IPS-20b (cell line): ENCODE measurements at regions not wholly inside any gene's neighbourhood (a gene's known extent, or its start where the extent isn't known, plus 50 kb on each side); places are given as distances from the start of the nearest gene placed in this dataset.
"Not testable (repeated sequence)": the region's sequence is repeated elsewhere in the genome, so short reads cannot be mapped to it uniquely, and the experiment has no call there.

Experiments used
- H3K27ac ChIP-seq: one replicate; pipeline ENCODE4 v1.5.1; 2013; ENCODE audit warnings: low read length
- H3K27me3 ChIP-seq: 2 replicates; pipeline ENCODE4 v1.6.1; 2013; ENCODE audit warnings: mild to moderate bottlenecking, low read length, inconsistent platforms; ENCODE audit not compliant: insufficient read depth
- H3K36me3 ChIP-seq: 2 replicates; pipeline ENCODE4 v1.6.1; 2013; ENCODE audit warnings: low read depth, mild to moderate bottlenecking, inconsistent platforms, low read length, moderate library complexity; ENCODE audit not compliant: insufficient read depth
- H3K4me1 ChIP-seq: 2 replicates; pipeline ENCODE4 v1.6.1; 2013; ENCODE audit warnings: mild to moderate bottlenecking, control low read depth, inconsistent platforms, low read length, moderate library complexity; ENCODE audit not compliant: insufficient read depth
- H3K4me3 ChIP-seq: 2 replicates; pipeline ENCODE4 v1.5.1; 2013; ENCODE audit warnings: mild to moderate bottlenecking, low read length, inconsistent platforms
- H3K9ac ChIP-seq: 2 replicates; pipeline ENCODE4 v1.6.1; 2013; ENCODE audit warnings: low read depth, mild to moderate bottlenecking, inconsistent platforms, low read length, moderate library complexity
- H3K9me3 ChIP-seq: 2 replicates; pipeline ENCODE4 v1.6.1; 2013; ENCODE audit warnings: mild to moderate bottlenecking, low read depth, low read length, inconsistent platforms; ENCODE audit not compliant: insufficient read depth

DNA sequence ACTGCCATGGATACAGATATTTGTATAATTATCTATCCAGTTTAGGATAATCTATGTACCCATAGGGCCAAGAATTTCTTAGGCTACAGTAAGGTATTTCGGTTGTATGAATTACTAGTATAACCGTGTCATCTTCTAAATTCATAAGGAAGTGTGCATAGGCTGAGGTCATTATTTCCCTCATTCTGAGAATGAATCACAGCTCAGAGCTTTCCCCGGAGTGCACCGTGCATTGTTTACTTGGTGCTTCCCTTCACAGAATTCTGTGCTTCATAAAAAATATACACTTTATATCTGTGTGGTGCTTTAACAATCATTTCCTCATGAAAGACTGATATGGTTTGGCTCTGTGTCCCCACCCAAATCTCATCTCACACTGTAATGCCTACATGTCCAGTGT, 514.1 kb downstream of the ETNK1 start:
- Histone ChIP-seq H3K36me3 (no peaks in the 10 kb centered on the region), H3K4me1 (no peaks in the 10 kb centered on the region), H3K9ac (no peak overlapping the region), H3K9me3 (peaks cover 5% of the 10 kb centered on the region; the same call in 1 of the 2 replicates), H3K27me3 (no peaks in the 10 kb centered on the region), H3K27ac (no peak overlapping the region), H3K4me3 (no peak overlapping the region)

DNA sequence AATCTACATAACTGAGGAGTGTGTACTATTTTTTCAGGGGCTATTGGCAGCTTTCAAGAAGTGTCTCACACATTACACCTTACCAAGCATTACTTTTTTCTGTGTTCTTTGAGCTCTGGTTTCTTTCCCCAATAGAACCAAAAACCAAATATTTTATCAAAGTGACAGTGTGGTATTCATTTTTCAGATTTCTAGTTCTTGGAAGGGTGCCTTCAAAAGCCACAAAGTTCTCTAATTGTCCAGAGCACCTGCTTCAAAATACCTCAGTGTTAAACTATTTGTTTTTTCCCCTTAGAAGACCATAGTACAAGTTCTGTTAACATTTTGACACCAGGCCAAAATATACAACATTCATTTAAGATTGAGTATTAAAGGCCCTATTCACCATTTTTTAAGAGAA, 515.7 kb downstream of the ETNK1 start:
- Histone ChIP-seq H3K9ac (no peak overlapping the region), H3K27ac (no peak overlapping the region), H3K27me3 (no peaks in the 10 kb centered on the region), H3K9me3 (peaks cover 20% of the 10 kb centered on the region), H3K36me3 (no peaks in the 10 kb centered on the region), H3K4me3 (no peak overlapping the region), H3K4me1 (no peaks in the 10 kb centered on the region)

DNA sequence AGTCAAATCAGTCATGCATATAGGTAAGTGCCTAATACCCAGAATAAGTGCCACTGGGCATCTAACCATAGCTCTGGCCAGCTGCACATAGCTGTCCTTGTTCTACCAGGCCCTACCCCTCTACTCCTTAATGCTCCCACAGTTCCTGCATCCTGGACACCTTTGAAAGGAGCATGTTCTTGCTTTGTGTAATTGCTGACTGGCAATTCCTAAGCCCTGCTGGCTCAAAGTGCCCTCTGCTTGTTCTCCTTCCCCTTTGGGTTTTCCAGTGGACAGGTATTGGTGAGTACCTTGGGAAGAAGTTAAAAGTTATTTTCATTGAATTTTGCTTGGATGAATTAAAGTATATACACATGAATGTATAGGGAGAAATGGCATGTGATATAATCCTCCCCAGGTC, 516.4 kb downstream of the ETNK1 start:
- Histone ChIP-seq H3K27ac (no peak overlapping the region), H3K36me3 (no peaks in the 10 kb centered on the region), H3K9ac (no peak overlapping the region), H3K27me3 (no peaks in the 10 kb centered on the region), H3K9me3 (peaks cover 25% of the 10 kb centered on the region), H3K4me1 (no peaks in the 10 kb centered on the region), H3K4me3 (no peak overlapping the region)

DNA sequence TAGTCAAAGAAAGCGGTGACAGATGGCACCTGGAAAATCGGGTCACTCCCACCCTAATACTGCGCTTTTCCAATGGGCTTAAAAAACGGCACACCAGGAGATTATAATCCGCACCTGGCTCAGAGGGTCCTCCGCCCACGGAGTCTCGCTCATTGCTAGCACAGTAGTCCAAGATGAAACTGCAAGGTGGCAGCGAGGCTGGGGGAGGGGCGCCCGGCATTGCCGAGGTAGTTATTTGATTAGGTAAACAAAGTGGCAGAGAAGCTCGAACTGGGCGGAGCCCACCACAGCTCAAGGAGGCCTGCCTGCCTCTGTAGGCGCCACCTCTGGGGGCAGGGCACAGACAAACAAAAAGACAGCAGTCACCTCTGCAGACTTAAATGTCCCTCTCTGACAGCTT, 521.1 kb downstream of the ETNK1 start:
- not testable (repeated sequence) for H3K4me3 ChIP-seq, H3K9ac ChIP-seq, H3K27ac ChIP-seq, H3K36me3 ChIP-seq, H3K27me3 ChIP-seq, H3K4me1 ChIP-seq
- H3K9me3 ChIP-seq: peaks cover 28% of the 10 kb centered on the region

DNA sequence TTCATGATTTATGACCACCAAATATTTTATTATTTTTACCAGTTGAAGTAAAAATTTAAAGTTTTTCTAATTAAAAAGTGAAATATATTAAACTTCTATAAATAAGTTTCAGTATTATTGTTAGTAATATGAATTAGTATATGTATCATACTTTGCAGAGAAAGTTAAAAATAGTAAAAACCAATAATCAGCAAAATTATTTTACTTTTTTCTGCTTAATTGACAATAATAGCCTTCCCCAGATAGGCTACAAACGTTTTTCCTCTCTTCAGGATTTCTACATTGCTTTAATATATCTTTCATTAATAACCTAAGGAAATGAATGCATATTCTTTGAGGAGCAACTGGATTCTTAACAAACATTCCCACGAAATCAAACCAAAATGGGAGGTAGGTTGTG, 543.5 kb downstream of the ETNK1 start:
- Histone ChIP-seq H3K27me3 (no peaks in the 10 kb centered on the region), H3K9me3 (peaks cover 9% of the 10 kb centered on the region; the same call in 1 of the 2 replicates), H3K9ac (no peak overlapping the region), H3K36me3 (no peaks in the 10 kb centered on the region), H3K4me3 (no peak overlapping the region), H3K4me1 (no peaks in the 10 kb centered on the region), H3K27ac (no peak overlapping the region)

DNA sequence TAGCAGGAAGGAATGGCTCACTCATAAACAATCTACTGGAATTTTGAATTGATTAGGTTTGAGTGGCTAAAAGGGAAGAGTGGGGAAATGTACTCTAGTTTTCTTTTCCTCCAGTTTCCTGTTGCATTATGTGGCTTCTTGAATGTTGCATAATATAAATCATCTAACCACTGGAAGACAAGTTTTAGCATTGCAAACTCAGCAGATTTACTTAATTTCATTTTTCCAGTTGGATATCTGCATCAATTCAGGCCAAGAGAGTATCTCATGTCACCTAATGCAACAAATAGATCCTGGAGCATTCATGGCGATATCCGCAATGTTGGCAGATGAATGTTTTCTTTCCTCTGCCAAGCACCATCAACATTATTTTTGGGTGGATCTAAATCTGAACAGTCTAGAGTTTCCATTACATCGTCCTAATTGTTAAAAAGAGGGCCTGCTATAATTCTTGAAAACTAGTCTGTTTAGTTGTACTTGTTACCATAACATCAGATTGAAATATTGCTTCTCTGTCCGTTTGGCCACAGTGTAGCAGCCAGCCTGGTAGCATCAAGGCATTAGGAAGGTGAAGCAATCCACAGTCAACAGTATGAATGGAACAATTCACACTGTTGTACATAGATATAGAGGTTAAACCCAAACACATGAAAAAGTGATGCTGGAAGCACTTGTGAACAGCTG, 544.2 kb downstream of the ETNK1 start:
- Histone ChIP-seq H3K9ac (no peak overlapping the region), H3K36me3 (no peaks in the 10 kb centered on the region), H3K4me3 (no peak overlapping the region), H3K27me3 (no peaks in the 10 kb centered on the region), H3K4me1 (no peaks in the 10 kb centered on the region), H3K9me3 (peaks cover 9% of the 10 kb centered on the region; the same call in 1 of the 2 replicates), H3K27ac (no peak overlapping the region)

DNA sequence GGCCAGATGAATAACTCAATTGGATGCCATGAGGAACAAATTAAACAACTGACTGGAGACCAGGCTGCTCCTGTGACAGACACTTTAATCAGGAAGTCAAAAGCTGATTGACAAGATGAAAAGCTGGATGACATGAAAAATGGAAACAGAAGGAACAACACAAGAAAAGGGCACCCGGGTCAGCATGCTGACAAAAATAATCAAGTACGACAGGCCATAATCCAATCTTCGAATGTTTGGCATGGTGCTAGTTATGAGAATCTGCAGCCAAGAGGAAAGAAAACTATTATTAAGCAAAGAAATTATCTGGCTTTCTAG, 544.7 kb downstream of the ETNK1 start:
- peaks cover 9% of the 10 kb centered on the region; the same call in 1 of the 2 replicates for H3K9me3 ChIP-seq
- no peak overlapping the region for H3K4me3 ChIP-seq
- no peak overlapping the region for H3K9ac ChIP-seq
- H3K36me3 ChIP-seq: no peaks in the 10 kb centered on the region
- no peaks in the 10 kb centered on the region for H3K27me3 ChIP-seq
- H3K4me1 ChIP-seq: no peaks in the 10 kb centered on the region
- H3K27ac ChIP-seq: no peak overlapping the region

GRCh38 chr12:23174917-23175316, 549.9 kb downstream of the ETNK1 start:
- Histone ChIP-seq H3K36me3 (no peaks in the 10 kb centered on the region), H3K27ac (no peak overlapping the region), H3K9ac (no peak overlapping the region)

DNA sequence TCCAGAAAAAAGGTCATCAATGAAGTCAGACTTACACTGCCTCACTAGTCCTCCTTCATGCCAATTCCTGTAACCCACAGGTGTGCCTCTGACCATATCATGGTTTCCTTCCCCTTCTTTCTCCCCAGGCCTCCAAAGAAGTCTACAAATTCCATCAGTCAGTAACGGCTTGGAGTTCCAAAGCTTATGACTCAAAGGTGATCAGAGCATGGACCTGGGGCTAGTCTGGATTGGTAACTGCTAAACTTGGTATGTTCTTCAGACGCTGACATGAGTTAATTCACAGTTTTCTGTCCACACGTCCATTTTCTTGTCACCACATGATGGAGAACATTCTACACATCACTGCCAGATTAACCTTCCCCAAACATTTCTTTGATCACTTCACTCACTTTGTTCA, 560.4 kb downstream of the ETNK1 start:
- Histone ChIP-seq H3K36me3 (no peaks in the 10 kb centered on the region), H3K9me3 (no peaks in the 10 kb centered on the region), H3K27me3 (no peaks in the 10 kb centered on the region), H3K4me3 (no peak overlapping the region), H3K27ac (no peak overlapping the region), H3K4me1 (no peaks in the 10 kb centered on the region), H3K9ac (no peak overlapping the region)

More at GRCh38 chr12:23174917-23175316, 549.9 kb downstream of the ETNK1 start:
- Histone ChIP-seq H3K4me3 (no peak overlapping the region), H3K27me3 (no peaks in the 10 kb centered on the region), H3K4me1 (no peaks in the 10 kb centered on the region), H3K9me3 (no peaks in the 10 kb centered on the region)

DNA sequence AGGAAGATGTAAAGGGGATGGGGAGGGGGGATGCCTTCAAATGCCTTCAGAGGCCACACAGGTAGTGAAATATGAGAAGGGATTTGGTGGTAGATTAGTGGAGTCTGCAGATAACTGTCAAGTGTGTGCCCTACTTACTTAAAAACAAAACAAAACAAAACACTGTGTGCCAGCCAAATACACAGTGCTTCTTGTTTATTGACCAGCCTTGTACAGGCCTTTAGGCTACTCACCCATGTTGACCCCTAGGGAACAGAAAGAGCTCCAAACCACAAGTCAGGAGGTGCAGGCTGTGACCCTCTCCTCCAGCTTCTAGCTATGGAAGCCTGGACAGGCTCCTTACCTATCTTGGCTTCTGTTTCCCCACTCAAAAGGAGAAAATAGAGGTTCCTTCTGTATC, 562.0 kb downstream of the ETNK1 start:
- Histone ChIP-seq H3K27ac (no peak overlapping the region), H3K4me3 (no peak overlapping the region), H3K27me3 (no peaks in the 10 kb centered on the region), H3K9ac (no peak overlapping the region), H3K9me3 (no peaks in the 10 kb centered on the region), H3K4me1 (no peaks in the 10 kb centered on the region), H3K36me3 (no peaks in the 10 kb centered on the region)

DNA sequence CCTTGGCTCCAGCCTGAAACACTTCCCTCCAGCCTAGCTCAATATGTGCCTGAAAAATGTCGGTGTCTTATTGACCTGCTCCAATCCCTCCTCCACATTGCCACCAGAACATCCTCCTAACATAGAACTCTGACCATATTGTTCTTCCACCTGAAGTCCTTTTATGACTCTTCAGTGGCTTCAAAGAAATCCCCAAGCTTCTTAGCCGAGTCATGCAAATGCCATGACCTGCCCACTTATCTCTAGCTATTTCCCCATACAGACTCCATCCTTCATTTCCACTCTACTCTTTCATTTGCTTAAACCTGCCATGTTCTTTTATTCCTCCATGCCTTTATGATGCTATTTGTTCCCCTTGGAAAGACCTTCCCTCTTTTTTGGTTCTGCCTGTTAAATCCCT, 568.6 kb downstream of the ETNK1 start:
- no peaks in the 10 kb centered on the region for H3K27me3 ChIP-seq

DNA sequence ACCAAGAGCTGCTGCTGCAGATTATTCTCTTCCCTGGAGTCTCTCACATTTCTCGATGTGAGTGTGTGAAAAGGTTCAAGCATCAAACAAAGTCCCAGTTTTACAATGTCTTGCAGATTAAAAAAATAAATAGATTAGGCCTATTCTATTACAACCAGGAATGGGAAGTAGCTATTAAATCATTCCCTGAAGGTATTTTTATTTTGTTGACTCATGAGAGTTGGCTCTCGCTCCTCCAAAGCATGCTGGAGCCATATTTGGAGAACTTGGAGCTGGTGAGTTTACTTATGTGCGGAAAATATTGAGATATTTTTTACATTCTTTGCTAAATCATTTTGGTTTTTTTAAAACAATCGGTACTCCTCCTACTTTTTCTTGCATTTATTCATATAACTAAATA, 572.3 kb downstream of the ETNK1 start:
- H3K4me1 ChIP-seq: no peaks in the 10 kb centered on the region
- no peaks in the 10 kb centered on the region for H3K36me3 ChIP-seq
- H3K27me3 ChIP-seq: no peaks in the 10 kb centered on the region
- H3K9ac ChIP-seq: no peak overlapping the region
- no peak overlapping the region for H3K4me3 ChIP-seq
- no peak overlapping the region for H3K27ac ChIP-seq
- no peaks in the 10 kb centered on the region for H3K9me3 ChIP-seq

More for the DNA sequence above, 568.6 kb downstream of the ETNK1 start:
- Histone ChIP-seq H3K9me3 (no peaks in the 10 kb centered on the region), H3K9ac (no peak overlapping the region), H3K27ac (no peak overlapping the region), H3K4me3 (no peak overlapping the region), H3K36me3 (no peaks in the 10 kb centered on the region), H3K4me1 (no peaks in the 10 kb centered on the region)
